Neural crest cell (in vitro differentiated cells): ENCODE measurements at regions not wholly inside any gene's neighbourhood (a gene's known extent, or its start where the extent isn't known, plus 50 kb on each side); places are given as distances from the start of the nearest gene placed in this dataset.

Experiments
- DNase-seq: peaks from one replicate; pipeline ENCODE4 v3.0.0; 2021; ENCODE audit warnings: low read depth, mixed read lengths, low spot score
- H3K27ac Mint-ChIP-seq: one replicate; pipeline ENCODE4 v1.8.0; 2021; ENCODE audit warnings: mild to moderate bottlenecking, mixed read lengths; ENCODE audit not compliant: unreplicated experiment
- H3K27me3 Mint-ChIP-seq: 2 replicates; pipeline ENCODE4 v1.8.0; 2021; ENCODE audit warnings: low read depth, mild to moderate bottlenecking, mixed read lengths
- H3K36me3 Mint-ChIP-seq: 2 replicates; pipeline ENCODE4 v1.8.0; 2021; ENCODE audit warnings: low read depth, mild to moderate bottlenecking, mixed read lengths
- H3K4me1 Mint-ChIP-seq: 2 replicates; pipeline ENCODE4 v1.8.0; 2021; ENCODE audit warnings: mixed read lengths
- H3K4me3 Mint-ChIP-seq: one replicate; pipeline ENCODE4 v1.8.0; 2021; ENCODE audit warnings: mild to moderate bottlenecking, mixed read lengths
- H3K9me3 Mint-ChIP-seq: 2 replicates; pipeline ENCODE4 v1.8.0; 2021; ENCODE audit warnings: mixed read lengths
- CTCF ChIP-seq: fragments of 200-600 bp; sonication (generic); conservative IDR thresholded peaks from 2 replicates; pipeline ENCODE4 v1.5.0; 2021; ENCODE audit warnings: antibody characterized with exemption, mild to moderate bottlenecking

- Mint-ChIP-seq H3K36me3 (no peaks in the 10 kb centered on the region), H3K27ac (no peak overlapping the region)
- no peak for TF ChIP-seq CTCF
These were observed 131.9 kb upstream of the CPM start for GRCh38 chr12:69064734-69065443.

GRCh38 chr12:69065775-69066174 is 132.8 kb upstream of the CPM start:
- Mint-ChIP-seq H3K9me3 (no peaks in the 10 kb centered on the region), H3K27me3 (no peaks in the 10 kb centered on the region), H3K36me3 (no peaks in the 10 kb centered on the region), H3K4me3 (no peak overlapping the region), H3K27ac (no peak overlapping the region), H3K4me1 (peaks cover 19% of the 10 kb centered on the region)
- DNase-seq: no peak
- no peak for TF ChIP-seq CTCF

More at GRCh38 chr12:69064734-69065443, 131.9 kb upstream of the CPM start:
- no peaks in the 10 kb centered on the region for H3K9me3 Mint-ChIP-seq
- DNase-seq: no peak
- H3K4me3 Mint-ChIP-seq: no peak overlapping the region
- H3K4me1 Mint-ChIP-seq: peaks cover 19% of the 10 kb centered on the region
- no peaks in the 10 kb centered on the region for H3K27me3 Mint-ChIP-seq

- DNase-seq: no peak
- H3K27me3 Mint-ChIP-seq: no peaks in the 10 kb centered on the region
- no peak for TF ChIP-seq CTCF
- H3K4me3 Mint-ChIP-seq: no peak overlapping the region
- H3K4me1 Mint-ChIP-seq: peaks cover 19% of the 10 kb centered on the region
- H3K27ac Mint-ChIP-seq: no peak overlapping the region
- H3K36me3 Mint-ChIP-seq: no peaks in the 10 kb centered on the region
- H3K9me3 Mint-ChIP-seq: no peaks in the 10 kb centered on the region
These were observed 133.8 kb upstream of the CPM start for GRCh38 chr12:69066492-69067373.

- Mint-ChIP-seq H3K36me3 (no peaks in the 10 kb centered on the region), H3K4me3 (no peak overlapping the region), H3K27me3 (no peaks in the 10 kb centered on the region), H3K27ac (no peak overlapping the region), H3K9me3 (no peaks in the 10 kb centered on the region), H3K4me1 (peaks cover 14% of the 10 kb centered on the region)
- DNase-seq: no peak
- no peak for TF ChIP-seq CTCF
These were observed 134.7 kb upstream of the CPM start for GRCh38 chr12:69067713-69068112.

- Mint-ChIP-seq H3K27me3 (peaks cover 3% of the 10 kb centered on the region), H3K4me3 (no peak overlapping the region), H3K36me3 (no peaks in the 10 kb centered on the region), H3K4me1 (peaks cover 9% of the 10 kb centered on the region), H3K9me3 (no peaks in the 10 kb centered on the region), H3K27ac (peak overlapping the region; percentile 22)
- no peak for DNase-seq
- TF ChIP-seq CTCF: no peak
These were observed 135.5 kb upstream of the CPM start for GRCh38 chr12:69068448-69068847.
